ENCODE measurements at regions not wholly inside any gene's neighbourhood (a gene's known extent, or its start where the extent isn't known, plus 50 kb on each side); places are given as distances from the start of the nearest gene placed in this dataset.

GRCh38 chr5:68161156-68161555 is 54.4 kb upstream of the PIK3R1 start:
- no peak for DNase-seq (ENCODE audit: low spot score)

GRCh38 chr5:68159224-68159951 is 56.2 kb upstream of the PIK3R1 start:
- no peak for DNase-seq (ENCODE audit: low spot score)

- DNase-seq (ENCODE audit: low spot score), result no peak
Observed at GRCh38 chr5:68155940-68156339, 59.6 kb upstream of the PIK3R1 start.

GRCh38 chr5:68154119-68154857 is 61.3 kb upstream of the PIK3R1 start:
- no peak for DNase-seq (ENCODE audit: low spot score)

- no peak for DNase-seq (ENCODE audit: low spot score)
Observed at GRCh38 chr5:68151812-68152211, 63.7 kb upstream of the PIK3R1 start.

GRCh38 chr5:68149189-68149588 is 66.4 kb upstream of the PIK3R1 start:
- no peak for DNase-seq (ENCODE audit: low spot score)

GRCh38 chr5:68148096-68148495 is 67.5 kb upstream of the PIK3R1 start:
- no peak for DNase-seq (ENCODE audit: low spot score)

- DNase-seq (ENCODE audit: low spot score), result no peak
Observed at GRCh38 chr5:68147659-68148058, 67.9 kb upstream of the PIK3R1 start.

GRCh38 chr5:68141494-68141893 is 74.1 kb upstream of the PIK3R1 start:
- no peak for DNase-seq (ENCODE audit: low spot score)

GRCh38 chr5:68140763-68141162 is 74.8 kb upstream of the PIK3R1 start:
- DNase-seq (ENCODE audit: low spot score), result no peak

- DNase-seq (ENCODE audit: low spot score), result no peak
Observed at GRCh38 chr5:68139611-68140441, 75.7 kb upstream of the PIK3R1 start.

- DNase-seq (ENCODE audit: low spot score), result no peak
Observed at GRCh38 chr5:68137511-68138140, 77.9 kb upstream of the PIK3R1 start.

- no peak for DNase-seq (ENCODE audit: low spot score)
Observed at GRCh38 chr5:68134669-68135313, 80.8 kb upstream of the PIK3R1 start.

GRCh38 chr5:68134033-68134668 is 81.4 kb upstream of the PIK3R1 start:
- no peak for DNase-seq (ENCODE audit: low spot score)

GRCh38 chr5:68130253-68130652 is 85.3 kb upstream of the PIK3R1 start:
- no peak for DNase-seq (ENCODE audit: low spot score)

- DNase-seq (ENCODE audit: low spot score), result no peak
Observed at GRCh38 chr5:68129364-68129763, 86.2 kb upstream of the PIK3R1 start.

- no peak for DNase-seq (ENCODE audit: low spot score)
Observed at GRCh38 chr5:68126886-68127285, 88.7 kb upstream of the PIK3R1 start.

- no peak for DNase-seq (ENCODE audit: low spot score)
Observed at GRCh38 chr5:68122439-68123328, 92.9 kb upstream of the PIK3R1 start.

GRCh38 chr5:68116868-68117411 is 98.6 kb upstream of the PIK3R1 start:
- no peak for DNase-seq (ENCODE audit: low spot score)

- no peak for DNase-seq (ENCODE audit: low spot score)
Observed at GRCh38 chr5:68116408-68116807, 99.1 kb upstream of the PIK3R1 start.

All from ecto neural progenitor cell (in vitro differentiated cells).